NCI-H460 (cell line): ENCODE measurements at regions not wholly inside any gene's neighbourhood (a gene's known extent, or its start where the extent isn't known, plus 50 kb on each side); places are given as distances from the start of the nearest gene placed in this dataset.
"Not testable (repeated sequence)": the region's sequence is repeated elsewhere in the genome, so short reads cannot be mapped to it uniquely, and the experiment has no call there.

ENCODE experiments used
- DNase-seq: peaks from one replicate; pipeline ENCODE4 v3.0.0-alpha.2; 2016; ENCODE audit warnings: low read depth; ENCODE audit errors: extremely low read depth

DNA sequence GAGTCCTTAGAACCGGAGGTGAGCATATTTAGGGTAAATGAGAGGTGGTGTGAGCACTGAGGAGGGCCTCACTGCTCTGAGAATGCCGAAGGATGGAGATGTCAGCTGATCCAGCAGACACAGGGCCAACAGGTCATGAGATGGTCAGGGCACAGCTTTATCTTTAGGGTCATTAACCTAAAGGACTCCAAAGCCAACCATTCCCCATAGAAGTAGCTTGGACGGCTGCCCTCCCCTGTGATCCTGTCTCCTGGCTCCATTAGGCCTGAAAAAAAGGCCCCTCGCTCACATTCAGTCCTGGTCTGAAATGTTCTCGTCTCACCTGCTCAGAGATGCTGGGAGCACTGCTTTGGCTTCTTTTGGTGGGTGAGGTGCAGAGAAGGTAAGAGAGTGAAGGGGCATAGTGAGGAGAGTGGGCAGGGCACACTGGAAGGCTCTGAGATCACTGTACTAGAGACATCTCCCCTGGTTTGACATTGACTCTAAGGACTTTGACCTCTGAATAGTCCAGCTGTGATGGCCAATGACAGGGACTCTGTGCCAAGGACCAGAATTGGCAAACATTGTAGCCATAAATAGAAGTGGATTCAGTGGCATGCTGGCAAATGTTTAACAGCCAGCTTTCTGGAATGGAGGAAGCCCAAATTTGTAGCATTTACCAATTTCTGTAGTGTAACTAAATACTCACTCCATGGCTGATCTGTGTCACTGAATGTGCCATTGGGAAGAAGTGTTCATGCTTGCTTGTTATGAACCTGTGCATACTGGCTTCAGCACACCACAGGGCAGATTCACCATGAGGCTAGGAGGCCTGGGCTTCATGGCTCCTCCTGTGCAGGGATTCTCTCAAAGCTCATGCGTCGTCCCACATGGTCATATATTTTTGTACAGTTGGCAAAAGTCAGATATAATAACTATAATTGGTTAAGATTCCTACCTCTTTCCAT lies 76.2 kb upstream of the MRPS22 start:
- DNase-seq: no peak

DNA sequence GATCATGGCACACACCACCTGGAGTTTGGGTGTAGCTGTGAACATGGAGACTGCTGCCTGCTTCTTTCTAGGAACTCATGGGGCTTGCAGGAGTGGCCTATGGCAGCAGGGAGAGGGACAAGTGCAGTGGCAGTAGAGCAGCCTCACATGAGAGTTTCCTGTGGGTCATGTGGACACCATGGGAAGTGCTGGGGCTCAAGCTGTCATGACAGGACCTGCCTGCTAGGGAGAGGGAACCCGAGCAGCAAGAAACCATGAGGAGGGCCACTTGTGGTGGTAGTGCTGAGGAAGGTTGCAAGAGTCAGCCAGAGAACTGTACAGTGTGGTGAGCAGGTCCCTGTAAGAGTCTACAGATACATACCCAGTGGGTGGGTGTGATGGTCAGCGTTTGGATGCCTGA lies 73.8 kb upstream of the MRPS22 start:
- DNase-seq: no peak

- not testable (repeated sequence) for DNase-seq
These were observed 73.2 kb upstream of the MRPS22 start for GRCh38 chr3:139270652-139271051.

- no peak for DNase-seq
These were observed 63.7 kb upstream of the MRPS22 start for GRCh38 chr3:139280027-139280671.

GRCh38 chr3:139281096-139281495 lies 62.7 kb upstream of the MRPS22 start:
- no peak for DNase-seq

- DNase-seq: no peak
These were observed 62.2 kb upstream of the MRPS22 start for GRCh38 chr3:139281522-139282196.

DNA sequence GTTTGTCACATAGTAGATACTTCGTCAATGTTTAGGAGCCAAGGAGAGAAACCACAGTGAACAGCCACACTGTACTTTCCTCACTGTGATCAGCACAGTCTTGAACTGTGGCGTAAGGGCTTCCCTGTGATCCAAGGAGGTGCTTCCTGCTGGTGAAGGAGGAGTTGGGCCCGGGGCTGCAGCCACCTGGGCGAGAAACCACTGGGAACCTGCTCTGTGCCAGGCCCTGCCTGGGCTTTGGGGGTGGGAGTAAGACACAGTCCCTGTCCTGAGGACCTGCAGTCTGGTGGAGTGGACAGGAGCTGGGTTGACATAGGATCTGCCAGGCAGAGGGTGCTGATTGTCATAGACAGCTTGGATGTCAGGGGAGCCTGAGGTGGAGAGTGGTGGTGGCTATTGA lies 60.5 kb upstream of the MRPS22 start:
- no peak for DNase-seq

DNA sequence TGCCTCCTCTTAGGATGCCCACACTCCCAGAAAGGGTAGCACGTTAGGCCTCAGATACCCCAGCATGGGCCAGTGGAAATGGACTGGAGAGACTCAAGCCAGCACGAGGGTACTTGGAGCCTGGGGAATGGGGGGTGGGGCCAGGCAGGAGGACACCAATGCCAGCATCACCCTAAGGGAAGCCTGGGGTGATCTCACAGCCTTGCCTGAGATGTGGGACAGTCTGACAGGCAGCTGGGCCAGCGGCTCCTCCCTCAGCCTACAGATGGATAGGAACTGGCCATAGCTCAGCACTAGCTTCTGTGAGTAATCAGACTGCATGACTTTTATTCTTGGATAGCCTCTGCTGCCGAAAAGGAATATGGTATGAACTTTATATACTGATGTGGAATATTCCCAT lies 59.6 kb upstream of the MRPS22 start:
- no peak for DNase-seq

DNA sequence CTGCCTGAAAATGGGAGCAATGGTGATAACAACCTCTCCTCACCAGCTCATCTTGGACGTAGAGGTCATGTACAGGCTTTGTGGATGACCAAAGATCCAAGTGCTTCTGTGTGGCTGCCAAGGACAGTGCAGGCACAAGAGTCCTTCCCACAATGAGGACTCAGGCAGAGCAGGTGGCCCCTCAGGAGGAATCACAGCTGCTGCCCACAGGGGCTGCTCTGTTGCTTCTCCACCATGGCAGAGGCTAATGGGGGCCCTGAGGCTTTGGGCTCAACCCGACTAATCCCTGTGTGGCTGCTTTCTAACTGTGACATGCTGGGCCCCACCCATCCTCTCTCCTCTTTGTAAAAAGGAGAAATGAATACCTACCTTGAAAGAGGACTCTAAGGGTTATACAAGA lies 58.1 kb upstream of the MRPS22 start:
- no peak for DNase-seq

DNA sequence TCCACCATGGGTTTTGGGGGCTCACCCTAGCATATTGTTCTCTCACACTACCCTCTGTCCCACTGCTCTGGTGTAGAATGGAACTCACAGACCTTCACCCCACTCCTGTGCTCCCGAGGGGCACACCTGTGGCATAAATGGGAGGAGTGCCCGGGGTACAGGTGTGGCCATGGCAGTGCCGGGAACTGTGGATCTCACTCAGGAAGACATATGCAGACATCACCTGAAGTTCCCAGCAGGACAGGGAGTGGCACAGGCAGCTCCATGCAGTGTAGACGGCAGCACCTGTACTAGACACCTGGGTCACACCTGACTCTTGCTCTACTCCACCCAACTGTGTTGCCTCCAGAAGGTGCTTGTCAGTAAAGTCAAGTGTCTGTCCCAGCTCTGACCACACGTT lies 57.6 kb upstream of the MRPS22 start:
- DNase-seq: no peak

DNA sequence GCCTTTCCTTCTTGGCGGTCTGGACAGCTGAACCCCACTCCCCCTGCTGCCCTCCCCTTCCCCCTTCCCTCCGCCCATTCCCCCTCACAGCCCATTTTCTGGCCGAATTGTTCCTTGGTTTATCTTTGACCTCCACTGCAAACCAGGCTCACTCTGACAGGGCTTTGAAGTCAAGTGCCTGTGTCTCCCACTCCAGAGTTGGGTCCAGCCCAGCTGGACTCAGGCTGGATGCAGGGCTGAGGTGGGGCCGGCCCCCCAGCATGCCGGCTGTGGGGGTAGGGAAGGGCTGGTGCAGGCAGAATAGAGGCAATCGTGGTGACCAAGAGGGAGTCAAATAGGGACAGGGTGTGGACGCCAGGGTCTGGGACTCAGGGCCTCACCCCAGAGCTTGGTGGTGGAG lies 57.0 kb upstream of the MRPS22 start:
- no peak for DNase-seq

DNA sequence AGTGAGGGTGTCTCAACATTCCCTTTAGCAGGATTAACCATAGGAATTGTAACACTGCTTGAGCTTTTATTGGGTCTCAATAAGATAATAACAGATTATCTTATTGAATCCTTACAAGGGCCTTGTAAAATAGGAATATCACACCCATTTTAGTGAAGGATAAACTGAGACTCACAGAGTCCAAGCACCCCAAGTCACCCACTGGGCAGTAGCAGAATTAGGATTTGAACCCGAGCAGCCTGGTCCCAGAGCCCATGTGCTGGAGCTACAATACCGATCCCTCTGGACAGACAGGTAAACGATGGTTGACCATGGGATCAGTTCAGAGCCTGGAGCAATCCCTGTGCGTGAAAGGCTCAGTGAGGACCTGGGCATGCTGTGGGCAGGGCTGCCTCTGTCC lies 56.3 kb upstream of the MRPS22 start:
- DNase-seq: no peak

GRCh38 chr3:139288266-139288821 lies 55.5 kb upstream of the MRPS22 start:
- no peak for DNase-seq

DNA sequence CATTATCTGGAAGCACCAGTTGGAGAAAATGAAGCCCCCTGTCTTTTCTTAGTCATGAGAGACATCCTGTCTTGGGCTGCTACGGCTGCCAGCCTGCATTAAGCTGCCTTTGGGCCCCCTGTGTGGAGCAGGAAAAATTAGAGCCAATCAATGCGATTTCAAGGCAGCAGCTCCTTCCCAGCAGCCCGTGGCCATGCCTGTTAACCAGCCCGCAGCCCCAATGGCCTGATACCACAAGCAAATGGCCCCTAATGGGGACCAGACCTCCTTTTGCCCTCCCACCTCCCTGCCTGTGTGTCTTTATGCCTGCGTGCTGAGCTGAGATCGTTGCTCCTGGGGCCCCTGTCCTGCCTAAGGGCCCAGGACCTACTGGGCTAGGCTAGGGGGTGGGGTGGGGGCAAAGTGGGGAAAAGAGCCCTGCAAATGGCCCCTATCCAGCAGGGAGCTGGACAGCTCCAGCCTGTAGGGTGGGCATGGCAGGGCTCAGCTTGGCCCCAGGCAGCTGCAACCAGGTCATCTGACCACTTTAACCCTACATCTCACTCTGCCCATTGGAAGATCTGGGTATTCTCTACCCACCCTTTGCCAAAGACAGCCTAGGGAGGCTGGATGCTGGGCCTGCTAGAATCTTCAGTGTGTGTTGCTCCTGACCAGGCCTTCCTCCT lies 53.8 kb upstream of the MRPS22 start:
- no peak for DNase-seq

DNA sequence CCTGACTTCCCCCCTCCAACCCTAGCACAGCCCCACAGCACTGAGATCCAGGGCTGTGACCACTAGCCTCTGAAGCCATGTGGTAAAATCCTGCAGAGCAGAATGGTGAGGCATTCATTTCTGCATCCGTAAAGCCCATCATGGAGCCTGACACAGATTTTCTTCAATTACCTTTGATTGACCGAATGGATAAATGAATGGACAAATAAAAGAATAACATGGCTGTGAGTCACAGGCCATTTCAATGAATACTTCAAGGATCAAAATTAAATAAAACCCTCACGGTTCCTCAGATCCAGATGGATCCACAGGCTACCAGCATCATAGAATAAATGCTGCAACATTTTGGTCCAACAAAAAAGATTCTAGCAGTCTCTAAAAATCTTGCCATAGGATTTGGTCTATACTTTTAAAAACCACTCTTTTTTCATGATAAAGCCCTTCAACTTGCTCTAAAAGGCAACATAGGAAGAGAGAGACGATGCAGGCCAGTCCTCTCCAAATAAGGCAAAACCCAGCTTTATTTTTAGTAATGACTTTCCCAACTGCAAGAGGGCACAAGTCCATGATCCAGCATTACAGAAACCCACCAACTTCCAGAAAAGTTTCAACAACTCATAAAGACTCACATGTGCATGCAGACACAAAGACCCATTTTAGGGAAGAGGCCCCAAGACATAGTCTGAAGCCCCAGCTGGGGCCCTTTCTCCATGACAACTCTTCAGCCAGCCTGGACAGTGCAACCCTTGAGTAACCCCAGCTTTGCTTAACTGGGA lies 52.4 kb upstream of the MRPS22 start:
- DNase-seq: no peak

DNA sequence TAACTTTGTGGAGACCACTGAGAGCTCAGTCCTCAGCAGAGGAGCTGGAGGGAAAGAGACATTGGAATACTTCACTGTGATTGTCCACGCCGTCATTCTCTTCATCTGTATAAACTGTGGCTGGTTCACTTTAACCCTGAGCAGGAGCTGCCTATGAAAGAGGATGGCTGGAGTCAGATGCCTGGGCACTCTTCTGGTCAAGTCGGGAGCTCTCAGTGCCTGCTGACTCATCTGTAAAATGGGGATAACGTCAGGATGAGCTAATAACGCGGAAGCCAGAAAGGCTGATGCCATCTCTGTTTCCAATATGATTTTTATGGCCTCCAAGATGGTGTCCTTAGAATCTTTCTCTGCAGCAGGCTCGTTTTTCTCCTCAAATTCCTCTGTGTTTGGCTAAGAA lies 51.6 kb upstream of the MRPS22 start:
- no peak for DNase-seq

- DNase-seq: no peak
These were observed 50.8 kb upstream of the MRPS22 start for GRCh38 chr3:139292711-139293664.

DNA sequence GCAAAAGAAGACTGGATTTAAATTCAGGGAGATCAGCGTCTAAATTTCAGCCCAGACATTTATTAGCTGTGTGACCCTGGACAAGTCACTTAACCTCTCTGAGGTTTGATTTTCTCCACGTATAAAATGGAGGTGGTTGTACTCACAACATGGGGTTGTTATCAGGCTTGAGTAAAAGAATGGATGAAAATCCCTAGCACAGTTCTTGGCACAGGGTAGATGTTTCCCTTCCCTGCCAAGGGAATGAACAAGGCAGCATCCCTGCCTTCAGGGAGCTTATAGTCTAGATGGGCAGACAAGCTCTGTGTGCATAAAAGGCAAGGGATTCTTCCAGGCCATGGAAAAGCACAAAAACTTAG lies 50.2 kb upstream of the MRPS22 start:
- DNase-seq: no peak
